OCI-M1 (cell line): ENCODE measurements at regions not wholly inside any gene's neighbourhood (a gene's known extent, or its start where the extent isn't known, plus 50 kb on each side); places are given as distances from the start of the nearest gene placed in this dataset.
"Not testable (repeated sequence)": the region's sequence is repeated elsewhere in the genome, so short reads cannot be mapped to it uniquely, and the experiment has no call there.

Source experiments
- DNase-seq: peaks from one replicate; lab custom pipeline; 2025; lab: John Stamatoyannopoulos, UW

GRCh38 chr6:4459032-4459431 is 317.2 kb upstream of the CDYL start:
- peak; percentile 47 for DNase-seq

GRCh38 chr6:4451718-4452117 is 316.3 kb upstream of the ECI2 start:
- DNase-seq, result no peak

DNA sequence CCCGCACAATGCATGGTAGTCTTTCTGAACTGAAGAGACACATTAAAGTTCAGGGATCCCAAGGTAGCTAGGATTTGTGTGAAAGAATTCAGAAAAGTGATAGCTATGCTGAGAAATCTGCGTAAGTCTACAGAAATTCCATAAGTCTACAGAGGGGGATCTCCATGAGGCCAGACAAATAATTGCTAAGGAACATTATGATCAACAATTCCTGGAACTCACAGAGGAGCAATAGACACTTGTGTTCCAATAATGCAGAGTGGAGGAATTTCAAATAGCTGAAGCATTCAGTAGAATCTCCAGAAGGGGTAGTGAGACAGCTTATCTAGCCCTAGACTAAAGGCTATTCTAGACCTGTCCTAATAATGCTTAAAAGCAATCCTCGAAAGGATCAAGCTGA is 315.7 kb upstream of the ECI2 start:
- DNase-seq, result no peak

GRCh38 chr6:4450237-4450636 is 314.9 kb upstream of the ECI2 start:
- no peak for DNase-seq

- DNase-seq, result no peak
Observed at GRCh38 chr6:4449409-4449808, 314.0 kb upstream of the ECI2 start.

GRCh38 chr6:4448841-4449240 is 313.5 kb upstream of the ECI2 start:
- no peak for DNase-seq

DNA sequence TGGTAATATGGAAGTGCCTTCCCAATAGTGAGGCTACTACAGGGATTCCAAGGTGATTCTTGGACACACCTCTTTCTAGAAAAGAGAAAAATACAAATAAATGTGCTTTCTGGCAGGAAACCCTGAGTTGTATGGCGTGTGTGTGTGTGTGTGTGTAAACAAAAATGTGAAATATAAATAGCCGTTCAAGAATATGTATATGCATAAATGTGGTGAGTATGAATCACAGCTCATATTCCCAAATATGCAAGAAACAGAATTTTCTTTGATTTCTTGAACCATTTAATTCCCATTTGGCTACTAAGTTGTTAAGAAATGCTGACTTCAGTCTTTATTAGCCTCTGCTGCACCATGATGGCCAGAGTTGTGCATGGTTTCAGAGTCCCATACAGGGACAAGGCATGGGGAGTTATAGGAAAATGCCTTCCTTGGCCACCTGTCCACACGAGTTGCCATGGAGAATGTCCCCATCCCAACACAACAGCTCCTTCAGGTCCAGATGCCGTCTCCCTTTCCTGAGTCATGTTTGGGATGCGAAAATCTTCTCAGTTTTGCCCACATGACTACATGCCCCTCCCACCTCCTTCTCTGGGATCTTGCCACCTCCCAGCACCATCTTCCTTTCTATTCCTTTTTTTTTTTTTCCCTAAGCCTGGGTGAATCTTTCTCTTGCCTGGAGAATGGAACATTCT is 312.4 kb upstream of the ECI2 start:
- DNase-seq, result no peak

- peak; percentile 25 for DNase-seq
Observed at GRCh38 chr6:4446982-4447381, 311.6 kb upstream of the ECI2 start.

GRCh38 chr6:4441981-4442434 is 306.6 kb upstream of the ECI2 start:
- no peak for DNase-seq

DNA sequence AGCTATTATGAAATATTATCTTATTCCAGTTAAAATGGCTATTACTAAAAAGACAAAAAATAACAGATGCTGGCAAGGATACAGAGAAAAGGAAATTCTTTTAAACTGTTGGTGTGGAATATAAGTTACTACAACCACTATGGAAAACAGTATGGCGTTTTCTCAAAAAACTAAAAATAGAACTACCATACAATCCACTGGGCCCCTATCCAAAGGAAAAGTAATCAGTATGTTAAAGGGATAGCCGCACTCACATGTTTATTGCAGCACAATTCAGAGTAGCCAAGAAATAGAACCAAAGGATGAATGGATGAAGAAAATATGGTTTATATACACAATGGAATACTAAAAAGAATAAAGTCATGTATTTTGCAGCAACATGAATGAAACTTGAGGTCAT is 303.8 kb upstream of the ECI2 start:
- no peak for DNase-seq

DNA sequence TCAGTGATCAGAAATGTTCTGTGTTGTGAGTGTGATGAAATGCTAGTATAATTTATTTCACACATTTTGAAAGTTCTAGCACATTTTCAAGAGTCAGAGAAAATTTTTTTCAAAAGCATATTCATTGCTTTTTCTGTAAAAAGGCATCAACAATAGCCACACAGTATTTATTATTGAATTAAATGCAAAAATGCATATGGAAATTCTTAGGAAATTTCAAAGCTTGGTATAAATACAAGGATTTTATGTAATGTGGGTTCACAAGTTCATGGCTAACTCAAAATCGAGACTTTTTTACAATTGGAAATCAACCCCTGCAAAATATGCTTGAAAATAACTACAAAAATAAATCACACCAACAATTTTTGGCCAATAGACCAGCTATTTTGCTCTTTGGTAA is 302.0 kb upstream of the ECI2 start:
- DNase-seq, result no peak

GRCh38 chr6:4435981-4436445 is 300.6 kb upstream of the ECI2 start:
- peak; percentile 64 for DNase-seq

DNA sequence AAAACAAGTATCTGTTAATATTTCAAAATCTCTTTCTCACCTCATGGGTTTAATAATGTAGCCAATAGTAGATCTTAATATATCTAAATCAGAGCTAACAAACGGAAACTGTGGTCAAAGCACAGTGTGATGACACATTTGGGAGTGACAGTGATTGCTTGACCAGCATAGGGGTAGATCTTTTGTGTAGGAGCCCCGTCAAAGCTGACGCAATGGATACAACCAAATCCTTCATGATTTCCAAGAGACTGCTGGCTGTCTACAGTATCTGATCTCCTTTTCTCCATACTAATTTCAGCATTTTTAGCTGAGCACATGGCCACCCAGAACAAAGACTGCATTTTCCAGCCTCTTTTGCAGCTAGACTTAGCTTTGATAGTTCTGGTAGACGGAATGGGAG is 299.3 kb upstream of the ECI2 start:
- no peak for DNase-seq

GRCh38 chr6:4433199-4433598 is 297.8 kb upstream of the ECI2 start:
- DNase-seq, result no peak

DNA sequence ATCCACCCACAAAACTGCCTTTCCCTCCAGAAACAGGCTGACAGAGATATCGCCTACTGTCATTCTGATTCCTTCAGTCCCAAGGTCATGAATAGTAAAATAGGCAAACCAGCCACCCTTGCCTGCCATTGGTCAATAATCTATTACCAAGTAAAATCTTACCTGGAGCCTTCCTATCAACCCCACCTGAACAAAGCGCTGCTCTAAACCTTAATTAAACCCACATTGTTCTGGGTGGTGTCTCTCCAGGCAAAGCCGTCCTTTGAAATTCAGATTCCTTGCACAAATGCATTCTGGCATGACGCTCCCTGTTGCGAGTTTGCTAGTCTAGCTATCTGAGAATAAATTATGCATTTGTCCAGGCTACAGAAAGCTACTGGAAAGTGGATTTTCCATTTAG is 291.6 kb upstream of the ECI2 start:
- DNase-seq, result no peak

- DNase-seq, result no peak
Observed at GRCh38 chr6:4421837-4422236, 286.5 kb upstream of the ECI2 start.

DNA sequence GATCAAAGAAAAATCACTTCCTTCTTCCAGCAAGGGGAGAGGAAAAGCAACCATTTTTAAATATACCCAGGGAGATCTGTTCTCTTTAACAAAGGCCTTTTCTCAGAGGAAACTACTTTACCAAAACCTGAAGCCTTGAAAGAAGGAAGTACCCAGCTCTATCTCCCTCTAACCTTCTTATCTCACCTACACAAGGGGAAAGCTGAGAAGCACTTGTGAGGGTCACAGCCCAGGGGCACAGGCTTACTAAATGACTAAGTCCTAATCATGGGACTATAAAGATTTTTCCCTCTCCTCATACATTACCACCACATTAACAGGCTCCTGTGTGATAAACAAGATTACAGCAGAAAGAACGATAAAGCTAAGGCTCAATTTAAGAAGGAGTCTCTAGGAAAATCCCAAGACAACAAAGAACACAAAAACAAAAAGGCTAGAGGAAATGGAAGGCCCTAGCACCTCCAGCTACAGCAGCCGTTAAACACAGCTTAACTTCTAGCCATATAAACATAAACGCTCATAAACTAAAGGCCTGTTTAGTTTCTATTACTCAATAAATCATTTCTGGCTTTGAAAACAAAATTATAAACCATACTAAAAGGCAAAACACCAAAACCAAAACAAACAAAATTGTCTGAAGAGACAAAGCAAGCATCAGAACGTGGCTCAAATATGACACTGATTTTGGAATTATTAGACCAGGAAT is 284.9 kb upstream of the ECI2 start:
- peak; percentile 67 for DNase-seq

DNA sequence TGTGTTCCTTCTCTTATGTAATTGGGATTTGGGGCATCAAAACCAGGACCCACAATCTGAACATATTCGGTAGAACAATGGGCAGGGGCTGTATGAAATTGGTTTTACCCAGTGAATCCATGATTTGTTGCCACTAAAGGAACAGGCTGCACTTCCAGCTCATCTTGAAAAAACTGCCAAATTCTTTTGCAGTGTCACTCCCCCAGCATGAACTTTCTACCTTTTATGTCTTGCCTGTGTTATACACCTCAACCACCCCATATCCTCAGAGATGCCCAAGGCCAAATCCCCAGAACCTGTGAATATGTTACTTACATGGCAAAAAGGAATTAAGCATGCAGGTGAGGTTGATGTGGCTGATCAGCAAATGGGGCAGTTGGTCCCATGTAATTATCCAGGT is 280.2 kb upstream of the ECI2 start:
- DNase-seq, result no peak

GRCh38 chr6:4414078-4414477 is 278.7 kb upstream of the ECI2 start:
- not testable (repeated sequence) for DNase-seq

DNA sequence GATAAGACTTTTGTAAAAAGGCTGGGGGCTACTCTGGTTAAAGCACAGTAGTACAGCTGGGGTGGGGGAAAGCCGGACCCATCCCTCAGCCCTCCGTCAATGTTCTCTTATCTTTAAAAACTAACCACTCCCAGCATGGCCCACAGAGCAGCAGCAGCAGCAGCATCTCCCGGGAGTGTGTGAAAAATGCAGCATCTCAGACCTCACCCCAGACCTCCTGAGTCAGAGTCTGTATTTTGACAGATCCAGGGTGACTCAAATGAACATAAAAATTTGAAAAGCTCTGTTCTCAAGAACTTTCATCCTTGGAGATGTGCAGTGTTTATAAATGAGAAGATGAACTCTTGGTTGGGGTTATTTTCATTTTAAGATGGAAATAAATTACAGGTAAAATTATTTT is 277.7 kb upstream of the ECI2 start:
- no peak for DNase-seq

DNA sequence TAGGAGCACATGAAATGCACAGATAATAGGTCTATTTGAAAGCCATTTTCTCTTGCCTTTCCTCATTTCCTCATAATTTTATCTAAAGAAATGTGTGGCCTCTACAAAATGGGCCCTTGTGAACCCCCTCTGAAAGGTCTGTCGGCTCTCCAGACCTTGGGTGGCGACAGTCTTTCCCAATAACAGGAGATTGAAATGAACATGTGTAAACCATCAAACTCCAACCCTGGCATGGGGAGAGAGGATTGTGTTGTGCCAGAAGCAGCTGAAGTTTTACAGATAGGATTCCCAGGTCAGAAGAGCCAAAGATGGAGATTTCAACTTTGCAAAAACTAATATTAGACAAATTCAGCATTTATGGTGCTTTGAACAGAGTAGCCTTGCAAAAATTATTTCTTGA is 277.1 kb upstream of the ECI2 start:
- DNase-seq, result no peak

GRCh38 chr6:4412077-4412476 is 276.7 kb upstream of the ECI2 start:
- DNase-seq, result no peak

DNA sequence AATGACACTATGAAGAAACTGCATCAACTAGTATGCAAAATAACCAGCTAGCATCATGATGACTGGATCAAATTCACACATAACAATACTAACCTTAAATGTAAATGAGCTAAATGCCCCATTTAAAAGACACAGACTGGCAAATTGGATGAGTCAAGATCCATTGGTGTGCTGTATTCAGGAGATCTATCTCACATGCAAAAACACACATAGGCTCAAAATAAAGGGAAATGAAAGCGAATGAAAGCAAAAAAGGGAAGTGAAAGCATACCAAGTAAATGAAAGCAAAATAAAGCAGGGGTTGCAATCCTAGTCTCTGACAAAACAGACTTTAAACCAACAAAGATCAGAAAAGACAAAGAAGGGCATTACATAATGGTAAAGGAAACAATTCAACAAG is 272.3 kb upstream of the ECI2 start:
- DNase-seq, result peak; percentile 78
